Right atrium auricular region (tissue), 2 donors: ENCODE measurements at regions not wholly inside any gene's neighbourhood (a gene's known extent, or its start where the extent isn't known, plus 50 kb on each side); places are given as distances from the start of the nearest gene placed in this dataset.

ENCODE experiments used
- DNase-seq: peaks from one replicate; pipeline ENCODE4 v3.0.0-alpha.2; 2019; ENCODE audit warnings: low spot score
- H3K27ac ChIP-seq, 2 donors: fragments of 200-600 bp; sonication (generic); 1 replicate in 1 of 2; 2 replicates in 1 of 2; pipeline ENCODE4 v1.5.1; 2016 to 2019
- H3K27me3 ChIP-seq, 2 donors: fragments of 200-600 bp; sonication (generic); one replicate each; pipeline versions ENCODE4 v1.5.1 to v1.6.0; 2017 to 2019
- H3K36me3 ChIP-seq: fragments of 200-600 bp; sonication (generic); one replicate; pipeline ENCODE4 v1.5.1; 2016
- H3K4me1 ChIP-seq, 2 donors: fragments of 200-600 bp; sonication (generic); one replicate each; pipeline versions ENCODE4 v1.5.1 to v1.6.0; 2017 to 2019
- H3K4me3 ChIP-seq, 2 donors: fragments of 200-600 bp; sonication (generic); 1 replicate in 1 of 2; 2 replicates in 1 of 2; pipeline ENCODE4 v1.5.1; 2017 to 2019; ENCODE audit warnings: mild to moderate bottlenecking in 1 of 2, moderate library complexity in 1 of 2
- H3K9me3 ChIP-seq, 2 donors: fragments of 200-600 bp; sonication (generic); one replicate each; pipeline ENCODE4 v1.5.1; 2019
- TF ChIP-seq, protein P1 (sequence below), 2 donors: fragments of 200-600 bp; sonication (generic); IDR thresholded peaks; one replicate each; pipeline ENCODE4 v1.5.1; 2019; ENCODE audit warnings: antibody characterized with exemption in 2 of 2

DNA sequence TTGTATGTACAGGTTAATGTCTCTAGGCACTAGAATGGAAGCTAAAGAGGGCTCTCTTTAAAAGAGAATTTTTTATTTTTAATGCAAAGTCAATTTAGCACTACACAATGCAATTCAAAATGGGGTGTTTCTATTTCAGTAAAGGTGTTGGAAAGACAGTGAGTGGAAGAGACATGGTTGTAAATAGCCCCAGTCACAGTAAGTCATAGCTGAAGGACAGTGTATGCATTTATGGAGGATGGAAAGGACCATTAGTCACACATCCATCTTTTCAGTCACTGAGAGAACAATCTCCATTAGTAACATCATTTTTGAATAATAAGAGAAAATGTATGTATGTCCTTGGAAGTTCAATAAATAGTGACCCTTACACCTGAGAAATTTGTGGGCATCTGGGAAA lies 148.0 kb downstream of the PDHA2 start:
- TF ChIP-seq, protein P1, sequence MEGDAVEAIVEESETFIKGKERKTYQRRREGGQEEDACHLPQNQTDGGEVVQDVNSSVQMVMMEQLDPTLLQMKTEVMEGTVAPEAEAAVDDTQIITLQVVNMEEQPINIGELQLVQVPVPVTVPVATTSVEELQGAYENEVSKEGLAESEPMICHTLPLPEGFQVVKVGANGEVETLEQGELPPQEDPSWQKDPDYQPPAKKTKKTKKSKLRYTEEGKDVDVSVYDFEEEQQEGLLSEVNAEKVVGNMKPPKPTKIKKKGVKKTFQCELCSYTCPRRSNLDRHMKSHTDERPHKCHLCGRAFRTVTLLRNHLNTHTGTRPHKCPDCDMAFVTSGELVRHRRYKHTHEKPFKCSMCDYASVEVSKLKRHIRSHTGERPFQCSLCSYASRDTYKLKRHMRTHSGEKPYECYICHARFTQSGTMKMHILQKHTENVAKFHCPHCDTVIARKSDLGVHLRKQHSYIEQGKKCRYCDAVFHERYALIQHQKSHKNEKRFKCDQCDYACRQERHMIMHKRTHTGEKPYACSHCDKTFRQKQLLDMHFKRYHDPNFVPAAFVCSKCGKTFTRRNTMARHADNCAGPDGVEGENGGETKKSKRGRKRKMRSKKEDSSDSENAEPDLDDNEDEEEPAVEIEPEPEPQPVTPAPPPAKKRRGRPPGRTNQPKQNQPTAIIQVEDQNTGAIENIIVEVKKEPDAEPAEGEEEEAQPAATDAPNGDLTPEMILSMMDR (IDR thresholded peaks at IDR 0.05) = no peak

DNA sequence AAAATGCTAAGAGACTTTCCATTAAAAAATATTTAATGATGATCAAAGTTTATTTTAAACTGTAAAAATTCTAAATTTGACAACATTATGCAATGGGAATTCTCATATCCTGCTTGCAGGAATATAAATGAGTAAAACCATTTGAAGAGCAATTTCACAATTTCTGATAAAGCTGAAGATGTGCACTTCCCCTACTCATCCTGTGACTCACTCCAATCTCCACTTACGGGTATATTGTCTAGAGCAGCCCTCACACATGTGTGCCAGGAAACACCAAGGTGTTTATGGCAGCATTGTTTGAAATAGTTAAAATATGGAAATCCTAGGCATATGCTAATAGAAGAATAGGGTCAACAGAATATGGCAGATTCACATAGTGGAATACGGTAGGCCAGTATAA lies 158.4 kb downstream of the PDHA2 start:
- Histone ChIP-seq H3K4me1 (no peaks in the 10 kb centered on the region), H3K27me3 (no peaks in the 10 kb centered on the region), H3K27ac (no peak overlapping the region), H3K4me3 (no peak overlapping the region), H3K36me3 (no peaks in the 10 kb centered on the region), H3K9me3 (no peaks in the 10 kb centered on the region)
- TF ChIP-seq, protein P1 (IDR thresholded peaks at IDR 0.05) = no peak
- DNase-seq = no peak

More for the DNA sequence above, 148.0 kb downstream of the PDHA2 start:
- H3K36me3 ChIP-seq = no peaks in the 10 kb centered on the region
- no peaks in the 10 kb centered on the region for H3K27me3 ChIP-seq
- no peaks in the 10 kb centered on the region for H3K9me3 ChIP-seq
- H3K27ac ChIP-seq = no peak overlapping the region
- H3K4me1 ChIP-seq = no peaks in the 10 kb centered on the region
- H3K4me3 ChIP-seq = no peak overlapping the region
- DNase-seq = no peak

DNA sequence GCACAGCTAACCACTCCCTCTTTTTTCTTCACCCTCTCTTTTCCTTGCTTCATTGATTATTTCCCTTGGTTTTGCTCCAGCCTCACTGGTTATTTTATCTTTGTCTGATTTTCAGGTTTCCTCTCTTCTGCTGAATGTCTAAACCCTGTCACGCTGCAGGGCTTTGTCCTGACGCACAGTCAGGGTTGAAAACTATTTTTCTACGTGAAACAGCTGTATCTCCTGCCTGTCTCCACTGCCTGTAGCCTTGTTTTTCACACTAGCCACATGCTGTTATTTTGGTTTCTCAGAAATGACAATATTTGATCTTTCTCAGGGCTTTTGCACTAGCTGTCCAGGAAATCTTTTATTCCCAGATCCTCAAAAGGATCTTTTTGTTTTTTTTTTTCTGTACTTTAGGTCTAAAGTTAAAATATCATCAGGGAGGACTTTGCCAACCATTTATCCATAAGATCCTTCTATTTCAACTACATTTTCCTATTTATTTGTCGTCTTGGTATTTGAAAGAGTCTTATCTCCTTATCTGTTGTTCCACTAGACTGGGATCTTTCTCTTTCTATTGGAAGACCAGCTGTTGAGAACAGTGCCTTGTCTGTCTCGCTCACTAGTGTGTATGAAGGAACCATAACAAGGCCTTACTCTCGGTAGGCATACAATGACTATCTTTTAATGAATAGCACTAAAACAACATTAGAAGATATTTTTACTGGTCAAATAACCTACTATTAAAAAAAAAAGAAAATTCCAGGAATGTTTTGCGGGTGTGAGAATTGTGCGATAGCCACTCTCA lies 164.3 kb downstream of the PDHA2 start:
- H3K4me1 ChIP-seq = no peaks in the 10 kb centered on the region
- TF ChIP-seq, protein P1 (IDR thresholded peaks at IDR 0.05) = no peak
- H3K36me3 ChIP-seq = no peaks in the 10 kb centered on the region
- H3K9me3 ChIP-seq = no peaks in the 10 kb centered on the region
- no peak overlapping the region for H3K27ac ChIP-seq
- no peak overlapping the region for H3K4me3 ChIP-seq
- DNase-seq = no peak
- no peaks in the 10 kb centered on the region for H3K27me3 ChIP-seq

DNA sequence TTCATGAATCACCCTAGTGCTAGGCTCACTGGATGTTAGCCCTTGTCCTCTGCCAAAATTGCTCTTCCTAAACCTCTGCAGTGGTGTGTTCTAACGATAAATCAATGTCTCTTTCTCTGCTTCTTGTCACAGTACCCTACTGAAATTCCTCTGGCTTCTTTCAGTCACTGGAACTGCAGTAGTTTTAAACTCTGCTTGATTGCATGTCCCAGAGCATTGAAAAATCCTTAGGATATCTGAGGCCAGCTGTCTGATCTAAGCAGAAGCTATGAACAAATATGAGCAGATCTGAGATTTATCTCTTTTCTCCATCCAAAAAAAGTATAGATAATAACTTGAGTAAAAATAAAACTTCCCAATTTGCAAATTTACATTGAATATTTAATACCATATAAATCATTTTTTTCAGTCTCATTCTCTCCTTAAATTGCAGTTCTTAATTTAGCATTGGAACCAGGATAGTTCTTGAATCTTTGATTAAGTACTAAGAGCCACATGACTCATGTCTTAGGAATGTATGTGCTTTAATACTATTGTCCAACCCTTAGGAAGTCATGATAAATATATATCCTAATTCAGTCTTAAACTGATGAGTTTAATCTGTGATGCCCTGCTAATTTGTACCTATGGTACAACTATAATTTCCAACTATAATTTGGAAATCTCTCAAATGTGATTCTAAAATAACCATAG lies 169.7 kb downstream of the PDHA2 start:
- H3K27ac ChIP-seq = no peak overlapping the region
- no peak for DNase-seq
- TF ChIP-seq, protein P1 (IDR thresholded peaks at IDR 0.05) = no peak

DNA sequence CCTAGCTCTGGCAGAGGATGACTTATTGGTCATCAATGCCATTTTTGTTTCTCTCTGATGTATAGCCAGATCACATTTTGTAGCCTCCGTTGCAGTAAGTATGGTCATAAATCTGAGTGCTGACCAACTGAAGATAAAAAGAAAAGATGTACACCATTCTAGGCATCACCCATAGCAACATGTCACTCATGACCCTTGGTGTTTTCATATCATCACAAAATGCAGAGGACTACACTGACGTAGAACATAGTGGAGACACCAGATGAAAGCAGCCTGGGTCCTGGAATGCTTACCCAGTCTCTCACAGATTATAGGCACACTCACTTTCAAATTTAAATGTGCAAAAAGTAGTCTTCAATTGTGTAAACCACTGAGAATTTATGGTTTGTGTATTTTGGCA lies 172.8 kb downstream of the PDHA2 start:
- no peak for DNase-seq

More for the DNA sequence above, 169.7 kb downstream of the PDHA2 start:
- Histone ChIP-seq H3K9me3 (no peaks in the 10 kb centered on the region), H3K4me1 (no peaks in the 10 kb centered on the region), H3K36me3 (no peaks in the 10 kb centered on the region), H3K4me3 (no peak overlapping the region), H3K27me3 (no peaks in the 10 kb centered on the region)

More for the DNA sequence above, 172.8 kb downstream of the PDHA2 start:
- no peak overlapping the region for H3K4me3 ChIP-seq
- no peak overlapping the region for H3K27ac ChIP-seq
- no peaks in the 10 kb centered on the region for H3K27me3 ChIP-seq
- H3K36me3 ChIP-seq = no peaks in the 10 kb centered on the region
- no peaks in the 10 kb centered on the region for H3K4me1 ChIP-seq
- no peaks in the 10 kb centered on the region for H3K9me3 ChIP-seq
- TF ChIP-seq, protein P1 (IDR thresholded peaks at IDR 0.05) = no peak
